ENCODE measurements at regions not wholly inside any gene's neighbourhood (a gene's known extent, or its start where the extent isn't known, plus 50 kb on each side); places are given as distances from the start of the nearest gene placed in this dataset.

DNA sequence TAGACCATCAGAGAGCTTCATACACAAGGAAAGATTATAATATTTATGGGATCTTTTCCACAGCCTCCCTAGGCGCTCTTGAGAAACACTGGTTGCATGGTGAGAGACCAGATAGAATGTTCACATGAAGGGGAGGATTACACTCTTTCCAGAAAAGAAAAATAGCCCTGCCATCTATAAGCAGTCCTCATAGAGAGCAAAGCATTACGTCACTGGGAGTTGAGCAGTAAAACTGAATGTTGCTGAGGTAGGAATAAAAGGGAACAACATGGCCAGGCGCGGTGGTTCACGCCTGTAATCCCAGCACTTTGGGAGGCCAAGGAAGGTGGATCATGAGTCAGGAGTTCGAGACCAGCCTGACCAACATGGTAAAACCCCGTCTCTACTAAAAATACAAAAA lies 1934.3 kb downstream of the SUCLG1 start:
- TF ChIP-seq, protein P1, sequence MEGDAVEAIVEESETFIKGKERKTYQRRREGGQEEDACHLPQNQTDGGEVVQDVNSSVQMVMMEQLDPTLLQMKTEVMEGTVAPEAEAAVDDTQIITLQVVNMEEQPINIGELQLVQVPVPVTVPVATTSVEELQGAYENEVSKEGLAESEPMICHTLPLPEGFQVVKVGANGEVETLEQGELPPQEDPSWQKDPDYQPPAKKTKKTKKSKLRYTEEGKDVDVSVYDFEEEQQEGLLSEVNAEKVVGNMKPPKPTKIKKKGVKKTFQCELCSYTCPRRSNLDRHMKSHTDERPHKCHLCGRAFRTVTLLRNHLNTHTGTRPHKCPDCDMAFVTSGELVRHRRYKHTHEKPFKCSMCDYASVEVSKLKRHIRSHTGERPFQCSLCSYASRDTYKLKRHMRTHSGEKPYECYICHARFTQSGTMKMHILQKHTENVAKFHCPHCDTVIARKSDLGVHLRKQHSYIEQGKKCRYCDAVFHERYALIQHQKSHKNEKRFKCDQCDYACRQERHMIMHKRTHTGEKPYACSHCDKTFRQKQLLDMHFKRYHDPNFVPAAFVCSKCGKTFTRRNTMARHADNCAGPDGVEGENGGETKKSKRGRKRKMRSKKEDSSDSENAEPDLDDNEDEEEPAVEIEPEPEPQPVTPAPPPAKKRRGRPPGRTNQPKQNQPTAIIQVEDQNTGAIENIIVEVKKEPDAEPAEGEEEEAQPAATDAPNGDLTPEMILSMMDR (IDR thresholded peaks at IDR 0.05; ENCODE audit: extremely low read depth, missing control alignments): no peak
- no peak for DNase-seq (ENCODE audit: low spot score)

DNA sequence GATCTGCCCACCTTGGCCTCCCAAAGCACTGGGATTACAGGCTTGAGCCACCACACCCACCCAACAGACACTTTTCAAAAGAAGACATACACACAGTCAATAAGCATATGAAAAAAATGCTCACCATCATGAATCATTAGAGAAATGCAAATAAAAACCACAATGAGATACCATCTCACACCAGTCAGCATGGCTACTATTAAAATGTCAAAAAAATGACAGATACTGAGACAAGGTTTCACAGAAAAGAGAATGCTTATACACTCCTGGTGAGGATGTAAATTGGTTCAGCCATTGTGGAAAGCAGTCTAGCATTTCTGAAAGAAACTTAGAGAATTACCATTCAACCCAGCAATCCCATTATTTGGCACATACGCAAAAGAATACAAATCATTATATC lies 1947.2 kb downstream of the SUCLG1 start:
- DNase-seq (ENCODE audit: low spot score): no peak
- TF ChIP-seq, protein P1 (IDR thresholded peaks at IDR 0.05; ENCODE audit: extremely low read depth, missing control alignments): no peak

DNA sequence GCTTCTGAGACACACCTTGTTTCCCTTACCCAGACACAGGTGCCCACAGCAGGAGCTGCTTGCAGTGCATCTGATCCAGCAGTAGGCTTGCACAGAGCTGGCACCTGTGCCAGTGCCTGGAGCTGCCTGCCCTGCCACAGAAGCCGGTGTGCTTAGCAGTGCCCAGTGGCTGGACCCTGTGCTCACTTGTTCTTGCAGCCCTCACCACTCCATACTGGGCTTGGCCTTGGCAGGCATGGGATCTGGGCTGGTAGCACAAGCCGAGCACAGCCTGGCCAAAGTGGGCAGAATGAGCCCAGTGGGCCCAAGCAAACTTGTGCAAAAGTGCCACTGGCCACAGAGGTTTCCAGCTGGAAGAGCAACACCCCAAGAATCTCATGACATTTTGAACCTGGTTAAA lies 1950.4 kb downstream of the SUCLG1 start:
- TF ChIP-seq, protein P1 (IDR thresholded peaks at IDR 0.05; ENCODE audit: extremely low read depth, missing control alignments): no peak
- no peak for DNase-seq (ENCODE audit: low spot score)

DNA sequence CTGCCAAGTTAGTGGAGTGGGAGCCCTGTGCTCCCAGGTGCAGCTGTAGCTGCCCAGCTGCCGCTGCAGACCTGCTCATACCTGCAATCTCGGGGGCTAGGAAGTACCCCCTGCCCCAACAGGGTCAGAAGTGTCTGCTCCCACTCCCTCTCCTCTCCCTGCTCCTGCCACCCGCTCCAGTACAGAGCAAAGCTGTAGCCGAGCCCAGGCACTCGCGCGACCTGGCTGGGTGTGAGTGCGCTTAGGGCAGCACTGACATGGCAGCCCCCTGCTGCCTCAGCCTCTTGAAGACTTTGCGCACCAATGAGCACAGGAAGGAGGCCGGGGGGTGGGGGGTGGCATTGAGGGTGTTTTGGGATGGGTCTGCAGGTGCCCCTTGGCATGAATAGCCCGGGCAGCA lies 1951.4 kb downstream of the SUCLG1 start:
- TF ChIP-seq, protein P1 (IDR thresholded peaks at IDR 0.05; ENCODE audit: extremely low read depth, missing control alignments): no peak
- no peak for DNase-seq (ENCODE audit: low spot score)

DNA sequence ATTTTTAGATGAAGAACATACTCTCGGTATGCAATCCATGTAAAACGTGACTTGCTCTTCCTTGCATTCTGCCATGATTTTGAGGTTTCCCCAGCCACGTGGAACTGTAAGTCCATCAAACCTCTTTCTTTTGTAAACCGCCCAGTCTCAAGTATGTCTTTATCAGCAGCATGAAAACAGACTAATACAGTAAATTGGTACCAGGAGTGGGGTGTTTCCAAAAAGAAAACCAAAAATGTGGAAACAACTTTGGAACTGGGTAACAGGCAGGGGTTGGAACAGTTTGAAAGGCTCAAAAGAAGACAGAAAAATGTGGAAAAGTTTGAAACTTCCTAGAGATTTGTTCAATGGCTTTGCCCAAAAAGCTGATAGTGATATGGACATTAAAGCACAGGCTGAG lies 1957.9 kb downstream of the SUCLG1 start:
- TF ChIP-seq, protein P1 (IDR thresholded peaks at IDR 0.05; ENCODE audit: extremely low read depth, missing control alignments): no peak
- no peak for DNase-seq (ENCODE audit: low spot score)

DNA sequence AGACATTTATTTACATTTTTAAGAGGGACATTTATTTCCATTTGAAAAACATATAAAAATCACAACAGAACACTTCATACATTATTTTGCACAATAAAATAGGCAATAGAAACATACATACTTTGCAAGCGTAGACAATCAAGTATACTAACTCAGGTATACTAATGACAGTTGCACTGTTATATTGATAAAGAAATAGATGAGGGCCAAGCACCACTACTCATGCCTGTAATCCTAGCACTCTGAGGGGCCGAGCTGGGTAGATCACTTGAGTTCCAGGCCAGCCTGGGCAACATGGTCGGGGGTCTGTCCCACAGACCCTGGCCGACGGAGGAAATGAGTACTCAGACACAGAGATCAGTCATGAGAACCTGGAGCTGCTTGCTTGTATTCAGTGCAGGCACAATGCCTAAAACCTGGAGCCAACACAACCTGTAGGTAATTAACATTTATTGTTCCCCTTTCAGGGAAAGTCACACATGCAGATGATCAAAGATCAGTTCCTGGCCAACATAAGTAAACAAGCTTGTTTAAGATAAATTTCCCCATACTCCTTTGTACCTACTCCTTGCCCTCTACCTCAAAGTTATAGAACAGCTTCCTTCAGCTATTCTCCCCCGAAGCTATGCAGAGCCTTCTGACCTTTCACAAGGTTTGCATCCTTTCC lies 1960.2 kb downstream of the SUCLG1 start:
- no peak for DNase-seq (ENCODE audit: low spot score)

DNA sequence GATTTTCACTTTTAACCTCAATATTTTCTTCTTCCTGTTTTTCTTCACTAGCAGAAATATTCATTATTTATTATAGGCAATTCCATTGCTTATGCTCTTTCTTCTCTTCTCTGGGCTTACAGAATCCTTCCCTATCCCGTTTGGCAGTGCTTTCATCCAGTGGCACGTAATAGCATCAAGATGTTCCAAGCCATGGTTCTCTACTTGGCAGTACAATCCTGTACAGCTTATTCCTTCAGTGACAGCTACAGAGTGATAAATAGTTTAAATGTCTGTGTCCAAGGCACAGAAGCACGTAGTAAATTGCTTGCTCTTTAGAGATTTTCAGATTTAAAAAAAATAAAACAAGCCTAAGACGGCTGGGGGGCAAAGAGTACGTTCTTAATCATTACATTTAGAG lies 1964.3 kb downstream of the SUCLG1 start:
- DNase-seq (ENCODE audit: low spot score): no peak
- TF ChIP-seq, protein P1 (IDR thresholded peaks at IDR 0.05; ENCODE audit: extremely low read depth, missing control alignments): no peak

More for the DNA sequence above, 1960.2 kb downstream of the SUCLG1 start:
- TF ChIP-seq, protein P1 (IDR thresholded peaks at IDR 0.05; ENCODE audit: extremely low read depth, missing control alignments): no peak

Measured in GM20000 (cell line).